Hepatocyte (in vitro differentiated cells): ENCODE measurements at regions not wholly inside any gene's neighbourhood (a gene's known extent, or its start where the extent isn't known, plus 50 kb on each side); places are given as distances from the start of the nearest gene placed in this dataset.

Experiments used
- DNase-seq: peaks from one replicate; pipeline ENCODE4 v3.0.0-alpha.2; 2016; ENCODE audit warnings: low spot score
- H2AFZ ChIP-seq: fragments of 200-600 bp; sonication (generic); 2 replicates; pipeline ENCODE4 v1.6.0; 2016; ENCODE audit warnings: antibody characterized with exemption, mild to moderate bottlenecking
- H3K27ac ChIP-seq: fragments of 200-600 bp; sonication (generic); 2 replicates; pipeline ENCODE4 v1.5.1; 2016; ENCODE audit warnings: mild to moderate bottlenecking
- H3K27me3 ChIP-seq: fragments of 200-600 bp; sonication (generic); 2 replicates; pipeline ENCODE4 v1.6.1; 2016
- H3K36me3 ChIP-seq: fragments of 200-600 bp; sonication (generic); replicated peaks from 2 replicates; pipeline ENCODE4 v1.5.1; 2016; ENCODE audit warnings: low read depth; ENCODE audit not compliant: insufficient read depth
- H3K4me1 ChIP-seq: fragments of 200-600 bp; sonication (generic); 2 replicates; pipeline ENCODE4 v1.5.1; 2016; ENCODE audit warnings: mild to moderate bottlenecking, moderate library complexity; ENCODE audit not compliant: insufficient read depth
- H3K4me2 ChIP-seq: fragments of 200-600 bp; sonication (generic); 2 replicates; pipeline ENCODE4 v1.6.0; 2016
- H3K4me3 ChIP-seq: fragments of 200-600 bp; sonication (generic); 2 replicates; pipeline ENCODE4 v1.5.1; 2016; ENCODE audit warnings: mild to moderate bottlenecking
- H3K79me2 ChIP-seq: fragments of 200-600 bp; sonication (generic); 2 replicates; pipeline ENCODE4 v1.6.0; 2017; ENCODE audit warnings: mild to moderate bottlenecking
- H3K9me2 ChIP-seq: fragments of 200-600 bp; sonication (generic); replicated peaks from 2 replicates; pipeline ENCODE4 v1.6.0; 2017; ENCODE audit warnings: mild to moderate bottlenecking; ENCODE audit not compliant: insufficient read depth
- H3K9me3 ChIP-seq: fragments of 200-600 bp; sonication (generic); 2 replicates; pipeline ENCODE4 v1.5.1; 2016; ENCODE audit warnings: low read depth, mild to moderate bottlenecking
- H4K20me1 ChIP-seq: fragments of 200-600 bp; sonication (generic); 2 replicates; pipeline ENCODE4 v1.6.0; 2016; ENCODE audit warnings: mild to moderate bottlenecking; ENCODE audit not compliant: insufficient read depth, poor library complexity, severe bottlenecking
- EZH2 ChIP-seq: fragments of 200-600 bp; sonication (generic); IDR thresholded peaks from 2 replicates; pipeline ENCODE4 v1.6.1; 2016; ENCODE audit warnings: antibody characterized with exemption, mild to moderate bottlenecking, borderline replicate concordance
- EZH2phosphoT487 ChIP-seq: fragments of 200-600 bp; sonication (generic); IDR thresholded peaks from one replicate; pipeline ENCODE4 v1.6.1; 2018; ENCODE audit warnings: antibody characterized with exemption, mild to moderate bottlenecking, low read depth, moderate library complexity; ENCODE audit not compliant: unreplicated experiment, severe bottlenecking
- WGBS: methylation state at CpG from one replicate; pipeline ENCODE4 v1.1.6; 2016; ENCODE audit warnings: low lambda C conversion rate; ENCODE audit errors: missing lambda C conversion rate; 5-methylcytosine and 5-hydroxymethylcytosine counted together
- TF ChIP-seq, protein P1 (sequence below): fragments of 200-600 bp; sonication (generic); IDR thresholded peaks from 2 replicates; pipeline ENCODE4 v1.5.1; 2016; ENCODE audit warnings: antibody characterized with exemption, mild to moderate bottlenecking; ENCODE audit not compliant: poor library complexity

GRCh38 chr20:6665161-6665560, 102.3 kb upstream of the BMP2 start:
- no peaks in the 10 kb centered on the region for H3K9me2 ChIP-seq
- TF ChIP-seq, protein P1, sequence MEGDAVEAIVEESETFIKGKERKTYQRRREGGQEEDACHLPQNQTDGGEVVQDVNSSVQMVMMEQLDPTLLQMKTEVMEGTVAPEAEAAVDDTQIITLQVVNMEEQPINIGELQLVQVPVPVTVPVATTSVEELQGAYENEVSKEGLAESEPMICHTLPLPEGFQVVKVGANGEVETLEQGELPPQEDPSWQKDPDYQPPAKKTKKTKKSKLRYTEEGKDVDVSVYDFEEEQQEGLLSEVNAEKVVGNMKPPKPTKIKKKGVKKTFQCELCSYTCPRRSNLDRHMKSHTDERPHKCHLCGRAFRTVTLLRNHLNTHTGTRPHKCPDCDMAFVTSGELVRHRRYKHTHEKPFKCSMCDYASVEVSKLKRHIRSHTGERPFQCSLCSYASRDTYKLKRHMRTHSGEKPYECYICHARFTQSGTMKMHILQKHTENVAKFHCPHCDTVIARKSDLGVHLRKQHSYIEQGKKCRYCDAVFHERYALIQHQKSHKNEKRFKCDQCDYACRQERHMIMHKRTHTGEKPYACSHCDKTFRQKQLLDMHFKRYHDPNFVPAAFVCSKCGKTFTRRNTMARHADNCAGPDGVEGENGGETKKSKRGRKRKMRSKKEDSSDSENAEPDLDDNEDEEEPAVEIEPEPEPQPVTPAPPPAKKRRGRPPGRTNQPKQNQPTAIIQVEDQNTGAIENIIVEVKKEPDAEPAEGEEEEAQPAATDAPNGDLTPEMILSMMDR: no peak
- TF ChIP-seq EZH2phosphoT487 (no peak), EZH2 (no peak)
- no peak for DNase-seq

GRCh38 chr20:6664574-6664973, 102.9 kb upstream of the BMP2 start:
- WGBS: 85% methylated on average over 1 of the region's 1 CpG
- Histone ChIP-seq H3K4me1 (peaks cover 41% of the 10 kb centered on the region), H3K27me3 (no peaks in the 10 kb centered on the region), H3K9me2 (no peaks in the 10 kb centered on the region), H3K27ac (peak overlapping the region; percentile 93), H3K9me3 (no peaks in the 10 kb centered on the region), H3K4me3 (no peak overlapping the region), H3K36me3 (no peaks in the 10 kb centered on the region), H4K20me1 (no peaks in the 10 kb centered on the region), H3K4me2 (no peak overlapping the region), H3K79me2 (no peaks in the 10 kb centered on the region), H2AFZ (no peak overlapping the region)
- TF ChIP-seq, protein P1: no peak
- TF ChIP-seq EZH2 (no peak), EZH2phosphoT487 (no peak)
- no peak for DNase-seq

More at GRCh38 chr20:6665161-6665560, 102.3 kb upstream of the BMP2 start:
- Histone ChIP-seq H3K4me1 (peaks cover 41% of the 10 kb centered on the region), H3K27ac (peak overlapping the region; percentile 93), H3K79me2 (no peaks in the 10 kb centered on the region), H4K20me1 (no peaks in the 10 kb centered on the region), H2AFZ (peak overlapping the region; percentile 17), H3K9me3 (no peaks in the 10 kb centered on the region), H3K27me3 (no peaks in the 10 kb centered on the region), H3K4me2 (no peak overlapping the region), H3K36me3 (no peaks in the 10 kb centered on the region), H3K4me3 (no peak overlapping the region)
- 43% methylated on average over 1 of the region's 1 CpG for WGBS

DNA sequence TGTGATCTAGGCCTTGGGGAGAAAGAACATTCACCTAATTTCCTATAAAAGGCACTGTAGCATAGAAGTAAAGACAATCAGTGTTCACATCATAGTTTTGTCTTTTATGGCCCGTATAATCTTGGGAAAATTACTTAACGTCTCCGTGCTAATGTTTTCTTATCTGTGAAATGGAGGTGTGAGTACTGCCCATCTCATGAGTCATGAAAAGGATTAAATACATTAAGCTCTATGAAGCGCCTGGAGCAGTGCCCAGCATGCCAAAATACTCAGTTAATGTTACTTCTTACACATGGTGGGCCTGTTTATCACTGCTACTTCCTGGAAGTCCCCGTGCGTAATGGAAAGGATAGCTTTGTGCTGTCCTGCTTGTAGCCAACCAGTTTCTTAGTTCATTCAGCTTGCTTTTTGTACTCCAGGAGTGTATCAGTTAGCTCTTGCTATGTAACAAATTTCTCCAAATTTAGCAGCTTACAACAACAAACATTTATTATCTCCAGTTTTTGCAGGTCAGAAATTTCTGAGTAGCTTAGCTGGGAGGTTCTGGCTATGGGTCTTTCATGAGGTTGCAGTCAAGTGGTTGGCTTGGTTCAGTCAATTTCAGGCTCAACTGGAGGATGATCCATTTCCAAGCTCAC, 103.6 kb upstream of the BMP2 start:
- H3K4me2 ChIP-seq: no peak overlapping the region
- DNase-seq: peak; percentile 24

More for the DNA sequence above, 103.6 kb upstream of the BMP2 start:
- Histone ChIP-seq H3K4me3 (no peak overlapping the region), H3K9me3 (no peaks in the 10 kb centered on the region), H3K27me3 (no peaks in the 10 kb centered on the region), H3K9me2 (no peaks in the 10 kb centered on the region), H3K4me1 (peaks cover 41% of the 10 kb centered on the region), H3K79me2 (no peaks in the 10 kb centered on the region), H2AFZ (no peak overlapping the region), H3K27ac (peak overlapping the region; percentile 93), H4K20me1 (no peaks in the 10 kb centered on the region), H3K36me3 (no peaks in the 10 kb centered on the region)
- TF ChIP-seq EZH2: no peak
- TF ChIP-seq, protein P1: no peak
- TF ChIP-seq EZH2phosphoT487: no peak
- WGBS: 42% methylated on average over 6 of the region's 6 CpGs
